Adrenal gland (tissue), 5 donors: ENCODE measurements at regions not wholly inside any gene's neighbourhood (a gene's known extent, or its start where the extent isn't known, plus 50 kb on each side); places are given as distances from the start of the nearest gene placed in this dataset.

Source experiments
- POLR2A ChIP-seq, 2 donors: fragments of 450-650 bp; IDR thresholded peaks; one replicate each; pipeline ENCODE4 v1.6.1; 2017; ENCODE audit warnings: antibody characterized with exemption in 2 of 2, mild to moderate bottlenecking in 2 of 2, moderate library complexity in 1 of 2
- TF ChIP-seq, protein P1 (sequence below), 6 experiments: fragments of 450-650 bp in 4 of 6; fragments of 200-600 bp in 2 of 6; sonication (generic) in 1 of 6; IDR thresholded peaks; 1 replicate in 5 of 6; 2 replicates in 1 of 6; pipeline versions ENCODE4 v1.5.1 to v1.8.0; 2016 to 2021; ENCODE audit warnings: antibody characterized with exemption in 6 of 6, mild to moderate bottlenecking in 2 of 6, moderate library complexity in 1 of 6
- donor health status: DM: no; HTN: no; CAD: no.

DNA sequence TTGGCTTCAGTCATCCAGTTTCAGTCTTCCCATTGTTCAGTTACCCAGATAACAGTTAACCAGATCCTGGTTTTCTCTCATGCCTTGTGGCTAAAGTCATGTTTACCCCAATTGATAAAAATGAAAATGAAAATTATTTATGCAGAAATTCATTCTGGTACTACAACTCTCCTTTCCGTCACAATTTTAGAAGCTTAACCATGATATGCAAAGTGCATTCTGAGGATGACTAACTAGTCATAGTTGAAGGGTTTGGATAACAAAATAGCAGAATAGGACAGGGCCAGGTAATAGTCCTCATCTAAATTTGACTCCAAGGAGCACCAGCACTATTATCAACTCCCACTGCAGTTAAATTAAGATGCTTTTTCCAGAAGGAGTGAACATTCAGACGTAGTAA is 94.7 kb downstream of the NTMT2 start:
- TF ChIP-seq, protein P1, sequence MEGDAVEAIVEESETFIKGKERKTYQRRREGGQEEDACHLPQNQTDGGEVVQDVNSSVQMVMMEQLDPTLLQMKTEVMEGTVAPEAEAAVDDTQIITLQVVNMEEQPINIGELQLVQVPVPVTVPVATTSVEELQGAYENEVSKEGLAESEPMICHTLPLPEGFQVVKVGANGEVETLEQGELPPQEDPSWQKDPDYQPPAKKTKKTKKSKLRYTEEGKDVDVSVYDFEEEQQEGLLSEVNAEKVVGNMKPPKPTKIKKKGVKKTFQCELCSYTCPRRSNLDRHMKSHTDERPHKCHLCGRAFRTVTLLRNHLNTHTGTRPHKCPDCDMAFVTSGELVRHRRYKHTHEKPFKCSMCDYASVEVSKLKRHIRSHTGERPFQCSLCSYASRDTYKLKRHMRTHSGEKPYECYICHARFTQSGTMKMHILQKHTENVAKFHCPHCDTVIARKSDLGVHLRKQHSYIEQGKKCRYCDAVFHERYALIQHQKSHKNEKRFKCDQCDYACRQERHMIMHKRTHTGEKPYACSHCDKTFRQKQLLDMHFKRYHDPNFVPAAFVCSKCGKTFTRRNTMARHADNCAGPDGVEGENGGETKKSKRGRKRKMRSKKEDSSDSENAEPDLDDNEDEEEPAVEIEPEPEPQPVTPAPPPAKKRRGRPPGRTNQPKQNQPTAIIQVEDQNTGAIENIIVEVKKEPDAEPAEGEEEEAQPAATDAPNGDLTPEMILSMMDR (IDR thresholded peaks at IDR 0.05): no peak
- no peak for TF ChIP-seq POLR2A (IDR thresholded peaks at IDR 0.05)
